ENCODE measurements at regions not wholly inside any gene's neighbourhood (a gene's known extent, or its start where the extent isn't known, plus 50 kb on each side); places are given as distances from the start of the nearest gene placed in this dataset.

- Histone ChIP-seq H3K23ac (ENCODE audit: low read length) (no peak overlapping the region), H2AK5ac (ENCODE audit: low read length) (no peak overlapping the region), H3K4me2 (ENCODE audit: low read length) (no peak overlapping the region), H4K8ac (ENCODE audit: low read depth, low read length) (no peak overlapping the region), H3K4me1 (ENCODE audit: control insufficient read depth, low read depth, low read length) (peaks cover 3% of the 10 kb centered on the region), H3K18ac (ENCODE audit: low read length) (no peak overlapping the region), H3K79me2 (ENCODE audit: control insufficient read depth, insufficient read depth, low read length) (no peaks in the 10 kb centered on the region), H2BK5ac (ENCODE audit: low read length) (no peak overlapping the region), H3K79me1 (ENCODE audit: low read length) (no peaks in the 10 kb centered on the region), H3K36me3 (ENCODE audit: control insufficient read depth, insufficient read depth, low read length) (no peaks in the 10 kb centered on the region), H4K5ac (ENCODE audit: low read length) (no peak overlapping the region), H3K56ac (ENCODE audit: low read length) (no peak overlapping the region), H3K27ac (ENCODE audit: low read depth, low read length) (no peak overlapping the region), H2BK120ac (ENCODE audit: low read depth, low read length) (no peak overlapping the region), H3K4ac (ENCODE audit: low read depth, low read length) (no peak overlapping the region), H3K27me3 (ENCODE audit: insufficient read depth, low read length, poor library complexity) (no peaks in the 10 kb centered on the region), H3K4me3 (ENCODE audit: low read length) (no peak overlapping the region), H2BK15ac (replicated peaks; ENCODE audit: low read depth) (no peak overlapping the region), H3K9ac (ENCODE audit: low read length) (no peak overlapping the region)
- DNase-seq, result no peak
- WGBS (ENCODE audit: extremely low coverage, insufficient coverage, low lambda C conversion rate), result no CpG with 5 or more reads among the region's 3 CpGs
These were observed 68.2 kb upstream of the TNFAIP3 start for GRCh38 chr6:137798846-137799245.

- no peak overlapping the region for H3K23ac ChIP-seq (ENCODE audit: low read length)
- no peak overlapping the region for H3K4ac ChIP-seq (ENCODE audit: low read depth, low read length)
- no CpG with 5 or more reads among the region's 3 CpGs for WGBS (ENCODE audit: extremely low coverage, insufficient coverage, low lambda C conversion rate)
- no peak overlapping the region for H3K4me2 ChIP-seq (ENCODE audit: low read length)
- no peak overlapping the region for H4K8ac ChIP-seq (ENCODE audit: low read depth, low read length)
- no peaks in the 10 kb centered on the region for H3K79me1 ChIP-seq (ENCODE audit: low read length)
- H3K27ac ChIP-seq (ENCODE audit: low read depth, low read length), result no peak overlapping the region
- no peak overlapping the region for H2BK5ac ChIP-seq (ENCODE audit: low read length)
- no peak overlapping the region for H3K4me3 ChIP-seq (ENCODE audit: low read length)
- no peaks in the 10 kb centered on the region for H3K4me1 ChIP-seq (ENCODE audit: control insufficient read depth, low read depth, low read length)
- no peak overlapping the region for H3K18ac ChIP-seq (ENCODE audit: low read length)
- no peak overlapping the region for H2AK5ac ChIP-seq (ENCODE audit: low read length)
- no peak overlapping the region for H3K9ac ChIP-seq (ENCODE audit: low read length)
- H4K5ac ChIP-seq (ENCODE audit: low read length), result no peak overlapping the region
- no peaks in the 10 kb centered on the region for H3K36me3 ChIP-seq (ENCODE audit: control insufficient read depth, insufficient read depth, low read length)
- no peak overlapping the region for H3K56ac ChIP-seq (ENCODE audit: low read length)
- DNase-seq, result peak; percentile 68
- H2BK120ac ChIP-seq (ENCODE audit: low read depth, low read length), result no peak overlapping the region
- no peak overlapping the region for H2BK15ac ChIP-seq (replicated peaks; ENCODE audit: low read depth)
- no peaks in the 10 kb centered on the region for H3K27me3 ChIP-seq (ENCODE audit: insufficient read depth, low read length, poor library complexity)
- H3K79me2 ChIP-seq (ENCODE audit: control insufficient read depth, insufficient read depth, low read length), result no peaks in the 10 kb centered on the region
These were observed 67.0 kb upstream of the TNFAIP3 start for GRCh38 chr6:137799950-137800568.

- no peak overlapping the region for H3K4ac ChIP-seq (ENCODE audit: low read depth, low read length)
- no peak overlapping the region for H2BK5ac ChIP-seq (ENCODE audit: low read length)
- H2BK120ac ChIP-seq (ENCODE audit: low read depth, low read length), result no peak overlapping the region
- no peak overlapping the region for H4K5ac ChIP-seq (ENCODE audit: low read length)
- no peak overlapping the region for H3K4me2 ChIP-seq (ENCODE audit: low read length)
- H3K4me3 ChIP-seq (ENCODE audit: low read length), result no peak overlapping the region
- H3K23ac ChIP-seq (ENCODE audit: low read length), result no peak overlapping the region
- H3K4me1 ChIP-seq (ENCODE audit: control insufficient read depth, low read depth, low read length), result no peaks in the 10 kb centered on the region
- H3K36me3 ChIP-seq (ENCODE audit: control insufficient read depth, insufficient read depth, low read length), result no peaks in the 10 kb centered on the region
- H3K56ac ChIP-seq (ENCODE audit: low read length), result no peak overlapping the region
- no peak for DNase-seq
- WGBS (ENCODE audit: extremely low coverage, insufficient coverage, low lambda C conversion rate), result no CpG with 5 or more reads among the region's 2 CpGs
- H3K9ac ChIP-seq (ENCODE audit: low read length), result no peak overlapping the region
- H3K79me2 ChIP-seq (ENCODE audit: control insufficient read depth, insufficient read depth, low read length), result no peaks in the 10 kb centered on the region
- no peaks in the 10 kb centered on the region for H3K79me1 ChIP-seq (ENCODE audit: low read length)
- no peaks in the 10 kb centered on the region for H3K27me3 ChIP-seq (ENCODE audit: insufficient read depth, low read length, poor library complexity)
- H2AK5ac ChIP-seq (ENCODE audit: low read length), result no peak overlapping the region
- H3K18ac ChIP-seq (ENCODE audit: low read length), result no peak overlapping the region
- no peak overlapping the region for H2BK15ac ChIP-seq (replicated peaks; ENCODE audit: low read depth)
- H3K27ac ChIP-seq (ENCODE audit: low read depth, low read length), result no peak overlapping the region
- no peak overlapping the region for H4K8ac ChIP-seq (ENCODE audit: low read depth, low read length)
These were observed 66.3 kb upstream of the TNFAIP3 start for GRCh38 chr6:137800762-137801161.

- Histone ChIP-seq H3K23ac (ENCODE audit: low read length) (no peak overlapping the region), H4K5ac (ENCODE audit: low read length) (no peak overlapping the region), H3K79me2 (ENCODE audit: control insufficient read depth, insufficient read depth, low read length) (no peaks in the 10 kb centered on the region), H2BK5ac (ENCODE audit: low read length) (no peak overlapping the region), H2AK5ac (ENCODE audit: low read length) (no peak overlapping the region), H3K56ac (ENCODE audit: low read length) (no peak overlapping the region), H3K4ac (ENCODE audit: low read depth, low read length) (no peak overlapping the region), H3K4me2 (ENCODE audit: low read length) (no peak overlapping the region), H3K79me1 (ENCODE audit: low read length) (no peaks in the 10 kb centered on the region), H4K8ac (ENCODE audit: low read depth, low read length) (no peak overlapping the region), H3K9ac (ENCODE audit: low read length) (no peak overlapping the region), H3K4me1 (ENCODE audit: control insufficient read depth, low read depth, low read length) (no peaks in the 10 kb centered on the region), H3K18ac (ENCODE audit: low read length) (no peak overlapping the region), H2BK15ac (replicated peaks; ENCODE audit: low read depth) (no peak overlapping the region), H3K4me3 (ENCODE audit: low read length) (no peak overlapping the region), H2BK120ac (ENCODE audit: low read depth, low read length) (no peak overlapping the region), H3K27me3 (ENCODE audit: insufficient read depth, low read length, poor library complexity) (no peaks in the 10 kb centered on the region), H3K36me3 (ENCODE audit: control insufficient read depth, insufficient read depth, low read length) (no peaks in the 10 kb centered on the region), H3K27ac (ENCODE audit: low read depth, low read length) (no peak overlapping the region)
- DNase-seq, result no peak
- WGBS (ENCODE audit: extremely low coverage, insufficient coverage, low lambda C conversion rate), result no CpG with 5 or more reads among the region's 5 CpGs
These were observed 65.5 kb upstream of the TNFAIP3 start for GRCh38 chr6:137801352-137802114.

- Histone ChIP-seq H3K9ac (ENCODE audit: low read length) (no peak overlapping the region), H3K18ac (ENCODE audit: low read length) (no peak overlapping the region), H4K5ac (ENCODE audit: low read length) (no peak overlapping the region), H3K79me2 (ENCODE audit: control insufficient read depth, insufficient read depth, low read length) (no peaks in the 10 kb centered on the region), H3K27me3 (ENCODE audit: insufficient read depth, low read length, poor library complexity) (no peaks in the 10 kb centered on the region), H3K56ac (ENCODE audit: low read length) (no peak overlapping the region), H3K23ac (ENCODE audit: low read length) (no peak overlapping the region), H3K4me1 (ENCODE audit: control insufficient read depth, low read depth, low read length) (no peaks in the 10 kb centered on the region), H4K8ac (ENCODE audit: low read depth, low read length) (no peak overlapping the region), H3K27ac (ENCODE audit: low read depth, low read length) (no peak overlapping the region), H2BK120ac (ENCODE audit: low read depth, low read length) (no peak overlapping the region), H3K4me3 (ENCODE audit: low read length) (no peak overlapping the region), H2BK5ac (ENCODE audit: low read length) (no peak overlapping the region), H3K36me3 (ENCODE audit: control insufficient read depth, insufficient read depth, low read length) (no peaks in the 10 kb centered on the region), H2AK5ac (ENCODE audit: low read length) (no peak overlapping the region), H3K4ac (ENCODE audit: low read depth, low read length) (no peak overlapping the region), H3K79me1 (ENCODE audit: low read length) (no peaks in the 10 kb centered on the region), H3K4me2 (ENCODE audit: low read length) (no peak overlapping the region), H2BK15ac (replicated peaks; ENCODE audit: low read depth) (no peak overlapping the region)
- no CpG with 5 or more reads among the region's 8 CpGs for WGBS (ENCODE audit: extremely low coverage, insufficient coverage, low lambda C conversion rate)
- DNase-seq, result peak; percentile 62
These were observed 64.5 kb upstream of the TNFAIP3 start for GRCh38 chr6:137802408-137803182.

All from mesendoderm (in vitro differentiated cells).